Osteoblast (primary cell): ENCODE measurements at regions not wholly inside any gene's neighbourhood (a gene's known extent, or its start where the extent isn't known, plus 50 kb on each side); places are given as distances from the start of the nearest gene placed in this dataset.

Source experiments
- DNase-seq: peaks from one replicate; pipeline ENCODE4 v3.0.0; 2011; ENCODE audit warnings: low spot score, mixed read lengths; ENCODE audit not compliant: insufficient read length; ENCODE audit errors: missing footprints
- H2AFZ ChIP-seq: 2 replicates; pipeline ENCODE4 v1.6.0; 2011; ENCODE audit warnings: mild to moderate bottlenecking, low read length
- H3K27ac ChIP-seq: 2 replicates; pipeline ENCODE4 v1.5.1; 2011; ENCODE audit warnings: mild to moderate bottlenecking, low read depth, low read length, moderate library complexity
- H3K27me3 ChIP-seq: 2 replicates; pipeline ENCODE4 v1.6.0; 2012; ENCODE audit warnings: mild to moderate bottlenecking, control low read depth, inconsistent platforms, low read length, moderate library complexity; ENCODE audit not compliant: insufficient read depth
- H3K36me3 ChIP-seq: 2 replicates; pipeline ENCODE4 v1.5.1; 2011; ENCODE audit warnings: mild to moderate bottlenecking, low read length, control low read depth, moderate library complexity; ENCODE audit not compliant: insufficient read depth
- H3K4me1 ChIP-seq: 2 replicates; pipeline ENCODE4 v1.5.1; 2011; ENCODE audit warnings: mild to moderate bottlenecking, low read length, control low read depth, moderate library complexity; ENCODE audit not compliant: insufficient read depth
- H3K4me2 ChIP-seq: 2 replicates; pipeline ENCODE4 v1.6.0; 2011; ENCODE audit warnings: mild to moderate bottlenecking, low read length; ENCODE audit not compliant: insufficient read depth
- H3K4me3 ChIP-seq: fragments of 200-600 bp; sonication (generic); 3 replicates; pipeline ENCODE4 v1.5.1; 2012; ENCODE audit warnings: mild to moderate bottlenecking, low read length, inconsistent platforms; ENCODE audit not compliant: insufficient read depth
- H3K79me2 ChIP-seq: 2 replicates; pipeline ENCODE4 v1.6.0; 2012; ENCODE audit warnings: mild to moderate bottlenecking, low read length, control low read depth, inconsistent platforms; ENCODE audit not compliant: insufficient read depth
- H3K9me3 ChIP-seq: 2 replicates; pipeline ENCODE4 v1.5.1; 2011; ENCODE audit warnings: low read depth, low read length, control low read depth
- H4K20me1 ChIP-seq: 2 replicates; pipeline ENCODE4 v1.6.0; 2012; ENCODE audit warnings: mild to moderate bottlenecking, low read length, control low read depth; ENCODE audit not compliant: insufficient read depth
- TF ChIP-seq, protein P1 (sequence below): IDR thresholded peaks from 2 replicates; pipeline ENCODE4 v1.5.1; 2011; ENCODE audit warnings: mild to moderate bottlenecking, low read depth, low read length, moderate library complexity; ENCODE audit errors: extremely low read depth

GRCh38 chr11:8330896-8331295, 67.2 kb upstream of the LMO1 start:
- peaks cover 7% of the 10 kb centered on the region for H3K27me3 ChIP-seq
- H3K79me2 ChIP-seq: no peaks in the 10 kb centered on the region
- no peak overlapping the region for H3K4me3 ChIP-seq
- no peak overlapping the region for H3K4me2 ChIP-seq
- no peaks in the 10 kb centered on the region for H3K9me3 ChIP-seq
- no peaks in the 10 kb centered on the region for H4K20me1 ChIP-seq
- no peak overlapping the region for H3K27ac ChIP-seq
- TF ChIP-seq, protein P1, sequence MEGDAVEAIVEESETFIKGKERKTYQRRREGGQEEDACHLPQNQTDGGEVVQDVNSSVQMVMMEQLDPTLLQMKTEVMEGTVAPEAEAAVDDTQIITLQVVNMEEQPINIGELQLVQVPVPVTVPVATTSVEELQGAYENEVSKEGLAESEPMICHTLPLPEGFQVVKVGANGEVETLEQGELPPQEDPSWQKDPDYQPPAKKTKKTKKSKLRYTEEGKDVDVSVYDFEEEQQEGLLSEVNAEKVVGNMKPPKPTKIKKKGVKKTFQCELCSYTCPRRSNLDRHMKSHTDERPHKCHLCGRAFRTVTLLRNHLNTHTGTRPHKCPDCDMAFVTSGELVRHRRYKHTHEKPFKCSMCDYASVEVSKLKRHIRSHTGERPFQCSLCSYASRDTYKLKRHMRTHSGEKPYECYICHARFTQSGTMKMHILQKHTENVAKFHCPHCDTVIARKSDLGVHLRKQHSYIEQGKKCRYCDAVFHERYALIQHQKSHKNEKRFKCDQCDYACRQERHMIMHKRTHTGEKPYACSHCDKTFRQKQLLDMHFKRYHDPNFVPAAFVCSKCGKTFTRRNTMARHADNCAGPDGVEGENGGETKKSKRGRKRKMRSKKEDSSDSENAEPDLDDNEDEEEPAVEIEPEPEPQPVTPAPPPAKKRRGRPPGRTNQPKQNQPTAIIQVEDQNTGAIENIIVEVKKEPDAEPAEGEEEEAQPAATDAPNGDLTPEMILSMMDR: no peak
- H3K36me3 ChIP-seq: no peaks in the 10 kb centered on the region
- peak; percentile 70 for DNase-seq
- H3K4me1 ChIP-seq: peaks cover 3% of the 10 kb centered on the region
- H2AFZ ChIP-seq: no peak overlapping the region

DNA sequence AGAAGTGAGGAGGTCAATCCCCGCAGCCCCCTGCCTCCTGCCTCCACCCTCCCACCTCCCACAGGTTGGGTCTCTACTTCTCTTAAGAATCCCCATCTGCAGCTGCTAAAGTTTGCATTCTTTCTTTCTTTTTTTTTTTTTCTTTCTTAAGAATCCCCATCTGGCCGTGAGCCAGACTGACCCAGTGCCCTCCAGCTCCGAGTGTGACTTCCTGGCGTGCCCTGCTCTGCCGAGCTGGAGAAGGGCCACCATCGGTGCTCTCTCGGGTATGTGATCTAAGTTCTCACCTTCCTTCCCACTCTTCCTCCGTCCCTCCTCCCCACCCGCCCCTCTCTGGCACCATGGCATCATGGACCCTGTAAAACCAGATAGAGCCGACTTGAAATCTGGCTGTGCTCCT, 66.7 kb upstream of the LMO1 start:
- Histone ChIP-seq H2AFZ (no peak overlapping the region), H3K4me2 (no peak overlapping the region), H3K36me3 (no peaks in the 10 kb centered on the region), H3K9me3 (no peaks in the 10 kb centered on the region), H3K79me2 (no peaks in the 10 kb centered on the region), H3K4me1 (peaks cover 3% of the 10 kb centered on the region), H3K27me3 (peaks cover 7% of the 10 kb centered on the region), H3K27ac (no peak overlapping the region), H4K20me1 (no peaks in the 10 kb centered on the region), H3K4me3 (no peak overlapping the region)
- TF ChIP-seq, protein P1: no peak
- DNase-seq: no peak

DNA sequence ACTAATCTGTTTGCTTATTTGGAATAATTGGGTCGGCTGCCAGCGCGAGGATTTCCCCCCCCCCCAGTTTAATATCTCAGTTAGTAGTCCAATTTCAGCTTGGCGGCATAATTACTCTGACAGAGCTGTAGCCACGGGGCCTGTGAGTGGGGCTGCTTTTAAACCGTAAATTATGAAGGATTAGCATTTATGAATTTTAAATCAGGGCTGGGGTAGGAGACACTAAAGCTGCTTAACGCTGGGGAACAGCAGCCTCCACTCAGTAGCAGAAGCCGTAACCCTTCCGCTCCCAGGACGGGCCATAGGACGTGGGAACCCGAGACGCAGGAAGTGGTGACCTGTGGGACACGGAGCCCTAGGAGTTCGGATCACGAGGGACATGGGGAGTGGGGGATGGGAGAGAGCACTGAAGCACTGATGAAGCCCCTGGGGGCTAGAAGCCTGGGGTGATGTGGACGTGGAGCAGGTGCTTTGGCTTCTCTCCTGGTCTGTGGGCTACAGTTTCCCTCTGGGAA, 66.2 kb upstream of the LMO1 start:
- DNase-seq: peak; percentile 52
- Histone ChIP-seq H3K4me1 (peaks cover 3% of the 10 kb centered on the region), H3K79me2 (no peaks in the 10 kb centered on the region), H3K9me3 (no peaks in the 10 kb centered on the region), H3K36me3 (no peaks in the 10 kb centered on the region), H4K20me1 (no peaks in the 10 kb centered on the region), H3K27me3 (peaks cover 7% of the 10 kb centered on the region), H3K4me2 (no peak overlapping the region), H3K4me3 (no peak overlapping the region), H2AFZ (no peak overlapping the region), H3K27ac (no peak overlapping the region)
- TF ChIP-seq, protein P1: no peak

- H3K4me2 ChIP-seq: peak overlapping the region; percentile 36
- no peaks in the 10 kb centered on the region for H4K20me1 ChIP-seq
- H3K27me3 ChIP-seq: peaks cover 7% of the 10 kb centered on the region
- no peaks in the 10 kb centered on the region for H3K79me2 ChIP-seq
- no peak overlapping the region for H3K27ac ChIP-seq
- H3K9me3 ChIP-seq: no peaks in the 10 kb centered on the region
- H3K4me1 ChIP-seq: peaks cover 3% of the 10 kb centered on the region
- TF ChIP-seq, protein P1: no peak
- peak; percentile 77 for DNase-seq
- H2AFZ ChIP-seq: no peak overlapping the region
- H3K36me3 ChIP-seq: no peaks in the 10 kb centered on the region
- no peak overlapping the region for H3K4me3 ChIP-seq
Observed at GRCh38 chr11:8329336-8329735, 65.7 kb upstream of the LMO1 start.
